GM12878 (cell line): ENCODE measurements at regions not wholly inside any gene's neighbourhood (a gene's known extent, or its start where the extent isn't known, plus 50 kb on each side); places are given as distances from the start of the nearest gene placed in this dataset.
A peak's percentile ranks its signal among the peaks of the same experiment; 100 is the strongest.

ENCODE experiments used
- ATAC-seq: fragments of 200-7000 bp; cut with Tn5 transposase; 3 replicates; pipeline ENCODE4 v1.9.1; 2020; ENCODE audit warnings: mild to moderate bottlenecking, moderate library complexity
- BruUV-seq: library from RNA; stranded (reverse); fragments of 400-500 nt; replicated peaks from 2 replicates; lab custom pipeline; 2021; lab: Mats Ljungman, UMichigan
- CTCF ChIA-PET: fragments of 300-600 bp; sonication (Branson Sonifier 250); formaldehyde crosslinking; extraction: SDS; loops from one replicate; lab custom pipeline; 2021; ENCODE audit warnings: inconsistent platforms; lab: Yijun Ruan, JAX
- POLR2A ChIA-PET: fragments of 350-600 bp; formaldehyde crosslinking; extraction: SDS; loops from one replicate; lab custom pipeline; 2021; ENCODE audit warnings: inconsistent platforms; lab: Charles Lee
- RAD21 ChIA-PET: fragments of 300-600 bp; sonication (Branson Sonifier 250); formaldehyde crosslinking; loops from one replicate; lab custom pipeline; 2023; ENCODE audit warnings: antibody characterized with exemption; ENCODE audit not compliant: unreplicated experiment; lab: Charles Lee
- SMC1A ChIA-PET: fragments of 300-600 bp; sonication (Branson Sonifier 250); formaldehyde crosslinking; loops from one replicate; lab custom pipeline; 2023; ENCODE audit not compliant: unreplicated experiment, uncharacterized antibody; lab: Charles Lee
- DNase-seq: peaks from one replicate; pipeline ENCODE4 v3.0.0-alpha.2; 2011; ENCODE audit warnings: low read depth, low spot score
- FAIRE-seq: peaks from 3 replicates; lab custom pipeline; 2011; peaks lifted over from hg19 to GRCh38; lab: Jason Lieb, UNC
- H2AFZ ChIP-seq: 2 replicates; pipeline ENCODE4 v1.6.0; 2011; ENCODE audit warnings: low read depth, low read length, control low read depth; ENCODE audit not compliant: control insufficient read depth
- H3K27ac ChIP-seq: 2 replicates; pipeline ENCODE4 v1.5.1; 2011; ENCODE audit warnings: control low read depth; ENCODE audit not compliant: control insufficient read depth, insufficient read depth
- H3K27me3 ChIP-seq, 2 experiments: replicated peaks in 1 of 2; 2 replicates each; pipeline versions ENCODE4 v1.6.0 to v1.6.1; 2011; ENCODE audit warnings: low read length in 1 of 2; ENCODE audit not compliant: control insufficient read depth in 2 of 2, insufficient read depth in 2 of 2
- H3K36me3 ChIP-seq, 2 experiments: 2 replicates each; pipeline ENCODE4 v1.5.1; 2011; ENCODE audit warnings: low read length in 1 of 2; ENCODE audit not compliant: control insufficient read depth in 2 of 2, insufficient read depth in 2 of 2
- H3K4me1 ChIP-seq: 2 replicates; pipeline ENCODE4 v1.6.1; 2011; ENCODE audit warnings: mild to moderate bottlenecking, low read length, moderate library complexity, mixed read lengths; ENCODE audit not compliant: control insufficient read depth, insufficient read depth
- H3K4me2 ChIP-seq: 2 replicates; pipeline ENCODE4 v1.6.0; 2011; ENCODE audit warnings: control low read depth; ENCODE audit not compliant: control insufficient read depth, insufficient read depth
- H3K4me3 ChIP-seq: fragments of 200-600 bp; sonication (generic); 2 replicates; pipeline ENCODE4 v1.5.1; 2016
- H3K79me2 ChIP-seq: 2 replicates; pipeline ENCODE4 v1.6.0; 2011; ENCODE audit warnings: low read length; ENCODE audit not compliant: control insufficient read depth, insufficient read depth
- H3K9ac ChIP-seq: 2 replicates; pipeline ENCODE4 v1.8.0; 2011; ENCODE audit warnings: low read length, control low read depth, mixed read lengths; ENCODE audit not compliant: control insufficient read depth, insufficient read depth
- H3K9me3 ChIP-seq: replicated peaks from 3 replicates; pipeline ENCODE4 v1.5.1; 2011; ENCODE audit warnings: mild to moderate bottlenecking, low read length; ENCODE audit not compliant: control insufficient read depth, insufficient read depth
- H4K20me1 ChIP-seq: 2 replicates; pipeline ENCODE4 v1.6.0; 2011; ENCODE audit not compliant: control insufficient read depth, insufficient read depth
- CBX5 ChIP-seq: sonication (generic); IDR thresholded peaks from 2 replicates; pipeline ENCODE4 v1.6.1; 2016; ENCODE audit warnings: low read depth, moderate library complexity, mild to moderate bottlenecking, inconsistent platforms
- FOXM1 ChIP-seq: IDR thresholded peaks from 2 replicates; pipeline ENCODE4 v1.6.1; 2012; ENCODE audit warnings: low read depth, mild to moderate bottlenecking, inconsistent platforms, low read length, moderate library complexity
- SUPT20H ChIP-seq: IDR thresholded peaks from 2 replicates; pipeline ENCODE4 v1.6.1; 2011; ENCODE audit warnings: low read depth, mild to moderate bottlenecking, low read length, moderate library complexity, borderline replicate concordance; ENCODE audit not compliant: control insufficient read depth
- ZBED1 ChIP-seq: IDR thresholded peaks from 2 replicates; pipeline ENCODE4 v1.6.1; 2016; ENCODE audit warnings: borderline replicate concordance
- ZBTB4 ChIP-seq: fragments of 450-650 bp; formaldehyde crosslinking; IDR thresholded peaks from 2 replicates; pipeline ENCODE4 v1.4.0; 2022; ENCODE audit warnings: mild to moderate bottlenecking, moderate library complexity
- ZNF217 ChIP-seq: fragments of 450-650 bp; IDR thresholded peaks from 2 replicates; pipeline ENCODE4 v1.6.1; 2017; ENCODE audit warnings: antibody characterized with exemption, mild to moderate bottlenecking
- ZNF622 ChIP-seq: fragments of 450-650 bp; IDR thresholded peaks from 2 replicates; pipeline ENCODE4 v1.6.1; 2017; ENCODE audit warnings: mild to moderate bottlenecking, inconsistent platforms
- WGBS: methylation state at CpG from one replicate; pipeline ENCODE4 v1.1.6; 2016; ENCODE audit warnings: low lambda C conversion rate; ENCODE audit not compliant: insufficient replicate concordance, insufficient coverage; ENCODE audit errors: missing lambda C conversion rate; 5-methylcytosine and 5-hydroxymethylcytosine counted together
- in situ Hi-C: fragments of 300-500 bp; cut with MboI; formaldehyde crosslinking; loops from 9 replicates; pipeline ENCODE4 v1.14.3; 2018; ENCODE audit warnings: mixed read lengths
- intact Hi-C: fragments of 100-400 bp; cut with micrococcal nuclease; formaldehyde crosslinking; loops from one replicate; pipeline ENCODE4 v1.14.2; 2022; ENCODE audit not compliant: unreplicated experiment
- TF ChIP-seq, protein P1 (sequence below): fragments of 450-650 bp; IDR thresholded peaks from 2 replicates; pipeline ENCODE4 v1.6.1; 2017; ENCODE audit warnings: mild to moderate bottlenecking, moderate library complexity
- TF ChIP-seq, protein P2 (sequence below): fragments of 450-650 bp; formaldehyde crosslinking; IDR thresholded peaks from 2 replicates; pipeline ENCODE4 v1.5.0; 2022; ENCODE audit warnings: mild to moderate bottlenecking, missing genetic modification characterization

- TF ChIP-seq, protein P1, sequence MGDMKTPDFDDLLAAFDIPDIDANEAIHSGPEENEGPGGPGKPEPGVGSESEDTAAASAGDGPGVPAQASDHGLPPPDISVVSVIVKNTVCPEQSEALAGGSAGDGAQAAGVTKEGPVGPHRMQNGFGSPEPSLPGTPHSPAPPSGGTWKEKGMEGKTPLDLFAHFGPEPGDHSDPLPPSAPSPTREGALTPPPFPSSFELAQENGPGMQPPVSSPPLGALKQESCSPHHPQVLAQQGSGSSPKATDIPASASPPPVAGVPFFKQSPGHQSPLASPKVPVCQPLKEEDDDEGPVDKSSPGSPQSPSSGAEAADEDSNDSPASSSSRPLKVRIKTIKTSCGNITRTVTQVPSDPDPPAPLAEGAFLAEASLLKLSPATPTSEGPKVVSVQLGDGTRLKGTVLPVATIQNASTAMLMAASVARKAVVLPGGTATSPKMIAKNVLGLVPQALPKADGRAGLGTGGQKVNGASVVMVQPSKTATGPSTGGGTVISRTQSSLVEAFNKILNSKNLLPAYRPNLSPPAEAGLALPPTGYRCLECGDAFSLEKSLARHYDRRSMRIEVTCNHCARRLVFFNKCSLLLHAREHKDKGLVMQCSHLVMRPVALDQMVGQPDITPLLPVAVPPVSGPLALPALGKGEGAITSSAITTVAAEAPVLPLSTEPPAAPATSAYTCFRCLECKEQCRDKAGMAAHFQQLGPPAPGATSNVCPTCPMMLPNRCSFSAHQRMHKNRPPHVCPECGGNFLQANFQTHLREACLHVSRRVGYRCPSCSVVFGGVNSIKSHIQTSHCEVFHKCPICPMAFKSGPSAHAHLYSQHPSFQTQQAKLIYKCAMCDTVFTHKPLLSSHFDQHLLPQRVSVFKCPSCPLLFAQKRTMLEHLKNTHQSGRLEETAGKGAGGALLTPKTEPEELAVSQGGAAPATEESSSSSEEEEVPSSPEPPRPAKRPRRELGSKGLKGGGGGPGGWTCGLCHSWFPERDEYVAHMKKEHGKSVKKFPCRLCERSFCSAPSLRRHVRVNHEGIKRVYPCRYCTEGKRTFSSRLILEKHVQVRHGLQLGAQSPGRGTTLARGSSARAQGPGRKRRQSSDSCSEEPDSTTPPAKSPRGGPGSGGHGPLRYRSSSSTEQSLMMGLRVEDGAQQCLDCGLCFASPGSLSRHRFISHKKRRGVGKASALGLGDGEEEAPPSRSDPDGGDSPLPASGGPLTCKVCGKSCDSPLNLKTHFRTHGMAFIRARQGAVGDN = peak; percentile 96
- TF ChIP-seq SUPT20H = no peak
- TF ChIP-seq ZNF622 = no peak
- no peak for TF ChIP-seq CBX5
- TF ChIP-seq ZBED1 = no peak
- no peak for TF ChIP-seq FOXM1
- TF ChIP-seq, all 136 proteins: peak for 28
These were observed 394.7 kb downstream of the SOX9 start (continued) for GRCh38 chr17:72515291-72516065.

DNA sequence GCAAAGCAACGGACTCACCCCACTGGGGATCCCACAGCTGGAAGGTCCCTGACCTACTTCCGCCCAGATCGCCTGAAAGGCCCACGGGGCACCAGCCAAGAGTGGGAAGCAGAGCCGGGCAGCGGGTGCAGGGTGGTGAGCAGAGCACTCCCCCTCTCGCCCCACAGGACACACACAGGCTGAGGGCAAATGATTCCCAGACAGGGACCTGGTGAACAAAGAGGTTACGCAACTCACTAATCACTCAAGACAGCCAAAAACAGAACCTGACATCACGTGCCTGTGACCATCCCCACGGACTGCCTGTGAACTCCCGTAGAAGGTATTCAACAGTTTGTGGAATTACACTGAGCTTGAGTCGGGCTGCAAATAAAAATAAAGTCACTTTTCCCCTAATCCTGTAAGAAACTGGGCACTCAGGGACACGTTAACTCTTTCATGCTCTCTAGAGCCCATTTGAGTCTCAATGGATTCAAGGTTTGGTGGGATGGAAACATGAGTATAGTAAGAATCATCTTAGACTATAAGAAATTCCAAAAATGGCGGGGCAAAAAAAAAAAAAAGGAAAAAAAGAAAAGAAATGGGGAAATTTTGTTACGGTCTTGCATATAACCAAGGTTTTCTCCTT, 396.1 kb downstream of the SOX9 start:
- ChIA-PET CTCF (interaction anchor here (0.7 to 10.1 kb wide), 6 partner anchors 23 to 1750 kb away, joined by 3 to 111 read pairs (median 4); no protein-coding TSS in a partner anchor), SMC1A (interaction anchor here (0.8 to 16.7 kb wide), 10 partner anchors 9 to 396 kb away, joined by 3 to 291 read pairs (median 4); partner anchors contain the start of gene SOX9), RAD21 (interaction anchor here (1.0 to 15.8 kb wide), 7 partner anchors 22 to 396 kb away, joined by 3 to 361 read pairs (median 4); partner anchors contain the start of gene SOX9), POLR2A (interaction anchor here (0.6 to 2.8 kb wide), 8 partner anchors 19 to 97 kb away, joined by 3 to 25 read pairs (median 4); no protein-coding TSS in a partner anchor)
- Histone ChIP-seq H3K27ac (peak overlapping the region; percentile 84), H3K4me3 (no peak overlapping the region), H3K27me3 (no peaks in the 10 kb centered on the region), H2AFZ (peak overlapping the region; percentile 70), H3K36me3 (no peaks in the 10 kb centered on the region), H3K9ac (peak overlapping the region; percentile 45), H4K20me1 (no peaks in the 10 kb centered on the region), H3K4me2 (peak overlapping the region; percentile 75), H3K79me2 (no peaks in the 10 kb centered on the region), H3K9me3 (no peaks in the 10 kb centered on the region; the same call in 2 of the 3 replicates), H3K4me1 (peaks cover 56% of the 10 kb centered on the region)
- ATAC-seq (peak; percentile 53), DNase-seq (no peak), FAIRE-seq (no peak)
- intact Hi-C loops = loop anchor here (2.0 to 5.0 kb wide), 4 partner anchors 22 to 510 kb away; partner anchors contain the start of gene SOX9
- BruUV-seq = no TSS peak
- in situ Hi-C loops = loop anchor here (5.0 to 10.0 kb wide), 3 partner anchors 95 to 485 kb away; partner anchors contain the start of gene SOX9
- 50% methylated on average over 14 of the region's 15 CpGs for WGBS
- peak; percentile 53; the same call in 1 of the 2 replicates for TF ChIP-seq ZNF217
- TF ChIP-seq FOXM1 = no peak
- TF ChIP-seq ZBTB4 (CRISPR knock-in tag) = no peak
- TF ChIP-seq, protein P2, sequence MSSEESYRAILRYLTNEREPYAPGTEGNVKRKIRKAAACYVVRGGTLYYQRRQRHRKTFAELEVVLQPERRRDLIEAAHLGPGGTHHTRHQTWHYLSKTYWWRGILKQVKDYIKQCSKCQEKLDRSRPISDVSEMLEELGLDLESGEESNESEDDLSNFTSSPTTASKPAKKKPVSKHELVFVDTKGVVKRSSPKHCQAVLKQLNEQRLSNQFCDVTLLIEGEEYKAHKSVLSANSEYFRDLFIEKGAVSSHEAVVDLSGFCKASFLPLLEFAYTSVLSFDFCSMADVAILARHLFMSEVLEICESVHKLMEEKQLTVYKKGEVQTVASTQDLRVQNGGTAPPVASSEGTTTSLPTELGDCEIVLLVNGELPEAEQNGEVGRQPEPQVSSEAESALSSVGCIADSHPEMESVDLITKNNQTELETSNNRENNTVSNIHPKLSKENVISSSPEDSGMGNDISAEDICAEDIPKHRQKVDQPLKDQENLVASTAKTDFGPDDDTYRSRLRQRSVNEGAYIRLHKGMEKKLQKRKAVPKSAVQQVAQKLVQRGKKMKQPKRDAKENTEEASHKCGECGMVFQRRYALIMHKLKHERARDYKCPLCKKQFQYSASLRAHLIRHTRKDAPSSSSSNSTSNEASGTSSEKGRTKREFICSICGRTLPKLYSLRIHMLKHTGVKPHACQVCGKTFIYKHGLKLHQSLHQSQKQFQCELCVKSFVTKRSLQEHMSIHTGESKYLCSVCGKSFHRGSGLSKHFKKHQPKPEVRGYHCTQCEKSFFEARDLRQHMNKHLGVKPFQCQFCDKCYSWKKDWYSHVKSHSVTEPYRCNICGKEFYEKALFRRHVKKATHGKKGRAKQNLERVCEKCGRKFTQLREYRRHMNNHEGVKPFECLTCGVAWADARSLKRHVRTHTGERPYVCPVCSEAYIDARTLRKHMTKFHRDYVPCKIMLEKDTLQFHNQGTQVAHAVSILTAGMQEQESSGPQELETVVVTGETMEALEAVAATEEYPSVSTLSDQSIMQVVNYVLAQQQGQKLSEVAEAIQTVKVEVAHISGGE (CRISPR knock-in tag) = no peak
